ENCODE measurements at regions not wholly inside any gene's neighbourhood (a gene's known extent, or its start where the extent isn't known, plus 50 kb on each side); places are given as distances from the start of the nearest gene placed in this dataset.

DNA sequence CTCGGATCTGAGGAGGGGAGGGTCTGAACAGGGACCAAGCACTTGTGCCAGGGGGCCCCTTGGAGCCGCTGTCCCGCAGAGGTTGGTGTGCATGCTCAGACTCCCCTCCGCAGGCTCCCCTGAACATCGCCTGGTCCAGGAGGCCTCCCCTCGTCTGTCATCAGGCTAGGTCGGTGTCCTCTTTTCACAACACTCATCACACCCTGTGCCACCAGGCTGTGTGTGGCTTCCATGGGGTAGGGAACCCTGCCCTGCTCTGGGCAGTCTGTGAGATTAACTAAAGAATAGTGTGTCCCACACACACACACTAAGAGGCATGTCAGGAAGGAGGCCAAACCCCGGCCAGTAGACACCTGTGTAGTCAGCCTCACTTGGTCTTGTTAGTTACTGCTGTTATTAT is 119.3 kb downstream of the C5orf15 start:
- TF ChIP-seq POLR2A (IDR thresholded peaks at IDR 0.05) = no peak
- TF ChIP-seq, protein P1, sequence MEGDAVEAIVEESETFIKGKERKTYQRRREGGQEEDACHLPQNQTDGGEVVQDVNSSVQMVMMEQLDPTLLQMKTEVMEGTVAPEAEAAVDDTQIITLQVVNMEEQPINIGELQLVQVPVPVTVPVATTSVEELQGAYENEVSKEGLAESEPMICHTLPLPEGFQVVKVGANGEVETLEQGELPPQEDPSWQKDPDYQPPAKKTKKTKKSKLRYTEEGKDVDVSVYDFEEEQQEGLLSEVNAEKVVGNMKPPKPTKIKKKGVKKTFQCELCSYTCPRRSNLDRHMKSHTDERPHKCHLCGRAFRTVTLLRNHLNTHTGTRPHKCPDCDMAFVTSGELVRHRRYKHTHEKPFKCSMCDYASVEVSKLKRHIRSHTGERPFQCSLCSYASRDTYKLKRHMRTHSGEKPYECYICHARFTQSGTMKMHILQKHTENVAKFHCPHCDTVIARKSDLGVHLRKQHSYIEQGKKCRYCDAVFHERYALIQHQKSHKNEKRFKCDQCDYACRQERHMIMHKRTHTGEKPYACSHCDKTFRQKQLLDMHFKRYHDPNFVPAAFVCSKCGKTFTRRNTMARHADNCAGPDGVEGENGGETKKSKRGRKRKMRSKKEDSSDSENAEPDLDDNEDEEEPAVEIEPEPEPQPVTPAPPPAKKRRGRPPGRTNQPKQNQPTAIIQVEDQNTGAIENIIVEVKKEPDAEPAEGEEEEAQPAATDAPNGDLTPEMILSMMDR (IDR thresholded peaks at IDR 0.05) = no peak

All from uterus (tissue), 2 donors.